DOHH2 (cell line): ENCODE measurements at regions not wholly inside any gene's neighbourhood (a gene's known extent, or its start where the extent isn't known, plus 50 kb on each side); places are given as distances from the start of the nearest gene placed in this dataset.

Experiments
- EZH2phosphoT487 ChIP-seq: fragments of 200-600 bp; sonication (generic); IDR thresholded peaks from 2 replicates; pipeline ENCODE4 v1.6.1; 2017; ENCODE audit warnings: borderline replicate concordance, mild to moderate bottlenecking, antibody characterized with exemption, low read length, moderate library complexity, mixed read lengths
- TF ChIP-seq, protein P1 (sequence below): fragments of 200-600 bp; sonication (generic); IDR thresholded peaks from one replicate; pipeline ENCODE4 v1.5.1; 2014; ENCODE audit warnings: antibody characterized with exemption, mild to moderate bottlenecking, low read depth, low read length; ENCODE audit not compliant: poor library complexity, severe bottlenecking

DNA sequence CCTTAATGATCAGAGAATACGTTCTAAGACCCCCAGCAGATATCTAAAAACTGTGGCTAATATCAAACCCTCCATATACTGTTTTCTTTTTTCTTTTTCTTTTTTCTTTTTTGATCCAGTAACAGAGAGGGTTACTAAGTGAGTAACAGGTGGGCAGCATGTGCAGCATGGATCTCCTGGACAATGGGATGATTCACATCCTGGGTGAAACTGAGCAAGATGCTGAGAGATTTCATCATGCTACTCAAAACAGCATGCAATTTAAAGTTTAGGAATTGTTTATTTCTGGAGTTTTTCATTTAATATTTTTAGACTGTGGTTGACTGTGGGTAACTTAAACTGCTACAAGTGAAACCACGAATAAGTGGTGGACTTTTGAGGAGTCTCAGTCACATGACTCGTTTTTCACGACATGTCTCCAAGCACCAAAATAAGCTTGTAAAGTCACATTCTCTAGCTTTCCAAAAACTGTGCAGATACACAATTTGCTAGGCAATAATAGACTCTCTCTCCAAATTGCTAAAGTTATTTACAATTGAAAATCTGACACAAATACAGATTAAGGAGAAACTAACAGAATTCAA is 716.2 kb downstream of the NXPH1 start:
- TF ChIP-seq, protein P1, sequence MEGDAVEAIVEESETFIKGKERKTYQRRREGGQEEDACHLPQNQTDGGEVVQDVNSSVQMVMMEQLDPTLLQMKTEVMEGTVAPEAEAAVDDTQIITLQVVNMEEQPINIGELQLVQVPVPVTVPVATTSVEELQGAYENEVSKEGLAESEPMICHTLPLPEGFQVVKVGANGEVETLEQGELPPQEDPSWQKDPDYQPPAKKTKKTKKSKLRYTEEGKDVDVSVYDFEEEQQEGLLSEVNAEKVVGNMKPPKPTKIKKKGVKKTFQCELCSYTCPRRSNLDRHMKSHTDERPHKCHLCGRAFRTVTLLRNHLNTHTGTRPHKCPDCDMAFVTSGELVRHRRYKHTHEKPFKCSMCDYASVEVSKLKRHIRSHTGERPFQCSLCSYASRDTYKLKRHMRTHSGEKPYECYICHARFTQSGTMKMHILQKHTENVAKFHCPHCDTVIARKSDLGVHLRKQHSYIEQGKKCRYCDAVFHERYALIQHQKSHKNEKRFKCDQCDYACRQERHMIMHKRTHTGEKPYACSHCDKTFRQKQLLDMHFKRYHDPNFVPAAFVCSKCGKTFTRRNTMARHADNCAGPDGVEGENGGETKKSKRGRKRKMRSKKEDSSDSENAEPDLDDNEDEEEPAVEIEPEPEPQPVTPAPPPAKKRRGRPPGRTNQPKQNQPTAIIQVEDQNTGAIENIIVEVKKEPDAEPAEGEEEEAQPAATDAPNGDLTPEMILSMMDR: no peak
- no peak for TF ChIP-seq EZH2phosphoT487
